GM21447 (cell line): ENCODE measurements at regions not wholly inside any gene's neighbourhood (a gene's known extent, or its start where the extent isn't known, plus 50 kb on each side); places are given as distances from the start of the nearest gene placed in this dataset.

ENCODE experiments used
- ATAC-seq: cut with Tn5 transposase; IDR thresholded peaks from one replicate; pipeline ENCODE4 v1.9.1; 2021; ENCODE audit not compliant: unreplicated experiment

DNA sequence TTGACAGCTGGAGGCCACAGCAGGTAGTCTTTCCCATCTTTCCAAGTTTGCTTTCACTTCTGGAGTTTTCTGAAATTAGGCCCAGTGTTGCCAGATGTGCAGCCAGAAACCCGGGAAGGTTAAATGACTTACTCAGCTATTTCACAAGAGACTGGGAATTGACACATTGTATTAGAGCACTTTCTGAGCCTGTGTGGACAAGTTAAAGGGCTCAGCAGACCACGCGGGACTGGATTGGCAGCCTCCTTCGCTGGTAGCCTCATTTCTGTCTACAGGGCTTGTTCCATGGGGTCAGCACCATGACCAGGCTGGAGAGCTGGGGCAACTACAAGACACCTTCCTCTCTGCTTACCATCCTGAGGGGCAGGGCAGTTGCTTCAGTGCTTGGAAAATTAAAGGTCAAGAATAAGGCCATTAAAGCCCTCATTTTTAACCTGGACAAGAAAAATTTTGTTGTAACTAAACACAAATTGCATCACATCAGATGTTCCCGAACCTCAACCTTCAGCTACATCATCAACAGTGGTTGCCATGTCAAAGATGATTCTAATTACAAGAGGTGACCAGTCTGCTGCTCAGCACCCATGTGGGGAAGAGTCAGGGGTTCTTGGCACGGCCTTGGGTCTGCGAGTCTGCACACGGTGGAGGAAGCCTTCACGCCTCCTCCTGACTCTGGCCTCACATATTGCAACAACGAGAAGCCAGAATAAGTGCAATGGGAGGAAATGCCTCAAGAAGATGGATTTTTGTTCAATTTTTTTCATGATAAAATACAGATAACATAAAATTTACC lies 279.5 kb upstream of the RAB6C start:
- ATAC-seq: no peak

DNA sequence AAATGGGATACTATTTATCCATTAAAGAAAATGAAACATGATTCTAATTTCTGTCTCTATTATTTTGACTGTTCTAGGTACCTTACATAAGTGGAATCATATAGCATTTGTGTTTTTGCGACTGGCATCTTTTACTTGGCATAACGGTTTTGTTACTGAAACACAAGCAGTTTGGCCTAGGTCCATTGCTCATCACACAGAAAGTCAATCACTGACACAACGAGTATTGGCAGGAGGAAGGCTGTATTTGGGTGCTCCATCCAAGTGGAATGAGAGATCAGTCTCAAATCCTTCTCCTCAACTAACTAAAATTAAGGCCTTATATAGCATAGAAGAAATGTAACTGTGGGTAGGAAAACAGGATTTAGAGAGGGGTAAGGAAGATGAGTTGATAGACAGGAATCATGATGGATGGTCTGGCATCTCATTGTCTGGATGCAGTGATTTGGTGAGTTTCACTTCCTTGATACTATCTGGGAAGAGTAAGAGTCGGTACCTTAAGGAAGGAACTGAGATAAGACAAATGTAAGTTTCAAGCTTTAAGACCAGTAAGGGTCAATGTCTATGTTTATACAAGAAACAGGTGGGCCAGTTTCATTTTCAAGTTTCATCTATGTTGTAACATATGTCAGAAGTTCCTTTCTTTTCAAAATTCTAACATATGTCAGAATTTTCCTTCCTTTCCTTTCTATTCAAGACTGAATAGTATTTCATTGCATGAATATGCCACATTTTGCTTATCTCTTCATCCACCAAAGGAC lies 276.9 kb upstream of the RAB6C start:
- no peak for ATAC-seq

DNA sequence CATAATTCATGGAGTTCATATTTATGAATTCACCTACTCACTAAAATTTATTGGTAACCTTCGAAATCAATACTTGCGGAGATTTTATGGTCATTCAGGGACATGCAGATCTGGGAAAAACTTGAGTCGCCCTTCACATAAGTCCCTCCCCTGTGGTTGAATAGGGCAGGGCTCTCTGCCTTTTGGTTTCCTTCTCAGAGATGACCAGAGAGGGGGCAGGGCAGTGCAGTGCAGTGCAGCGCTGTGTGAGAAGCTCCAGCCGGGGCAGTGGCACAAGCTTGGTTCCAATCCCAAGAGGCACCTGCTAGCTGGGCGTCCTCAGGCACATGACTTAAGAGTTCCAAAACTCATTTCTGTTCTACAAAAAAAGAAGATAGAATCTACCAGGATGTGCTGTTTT lies 274.4 kb upstream of the RAB6C start:
- no peak for ATAC-seq

DNA sequence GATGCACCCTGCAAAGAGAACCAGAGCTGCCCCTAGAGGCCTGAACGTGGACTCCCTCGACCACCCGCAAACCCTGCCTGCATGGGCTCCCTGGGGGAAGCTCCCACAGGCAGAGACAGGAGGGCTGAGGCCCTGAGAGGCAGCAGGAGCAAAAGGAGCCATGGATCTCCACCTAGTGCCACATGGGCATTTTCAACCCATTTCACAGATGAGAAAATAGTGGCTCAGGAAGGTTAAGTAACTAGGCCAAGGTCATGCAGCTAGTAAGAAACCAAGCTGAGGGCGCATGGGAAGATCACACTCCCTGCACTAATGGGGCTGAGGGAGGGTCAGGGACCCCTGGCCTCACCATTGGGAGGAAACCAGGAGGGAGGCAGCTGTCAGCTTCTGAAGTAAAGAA lies 271.7 kb upstream of the RAB6C start:
- ATAC-seq: no peak

DNA sequence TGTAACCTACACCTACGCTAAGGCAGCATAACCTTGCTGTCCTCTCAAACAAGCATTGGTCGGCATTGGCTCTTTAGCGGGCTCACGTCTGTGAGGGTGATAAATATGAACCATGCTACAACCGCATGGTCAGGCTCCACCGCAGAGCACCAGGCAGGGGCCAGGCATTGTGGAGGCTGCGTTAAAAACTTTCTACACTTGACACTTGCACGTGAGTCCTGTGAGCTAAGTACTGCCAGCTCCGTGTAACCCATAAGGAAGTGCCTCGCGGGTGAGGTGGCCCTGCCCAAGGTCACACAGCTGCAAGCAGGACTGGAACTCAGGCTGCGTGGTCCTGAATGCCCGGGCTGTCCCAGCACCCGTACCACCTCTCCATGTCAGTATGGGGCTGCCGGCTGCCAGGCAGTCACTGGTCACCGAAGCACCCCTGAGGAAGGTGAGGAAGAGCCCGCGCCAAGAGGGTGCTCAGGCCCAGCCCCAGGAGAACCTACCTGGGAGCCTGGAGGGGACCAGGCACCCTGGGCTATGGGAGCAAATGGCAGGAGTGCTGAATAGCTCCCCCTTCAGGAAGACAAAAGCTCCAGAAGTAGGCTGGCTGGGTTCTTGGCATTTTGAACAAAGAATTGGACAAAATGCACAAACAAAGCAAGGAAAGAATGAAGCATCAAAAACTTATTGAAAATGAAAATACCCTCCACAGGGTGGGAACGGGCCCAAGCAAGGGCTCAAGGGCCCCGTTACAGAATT lies 271.1 kb upstream of the RAB6C start:
- no peak for ATAC-seq

DNA sequence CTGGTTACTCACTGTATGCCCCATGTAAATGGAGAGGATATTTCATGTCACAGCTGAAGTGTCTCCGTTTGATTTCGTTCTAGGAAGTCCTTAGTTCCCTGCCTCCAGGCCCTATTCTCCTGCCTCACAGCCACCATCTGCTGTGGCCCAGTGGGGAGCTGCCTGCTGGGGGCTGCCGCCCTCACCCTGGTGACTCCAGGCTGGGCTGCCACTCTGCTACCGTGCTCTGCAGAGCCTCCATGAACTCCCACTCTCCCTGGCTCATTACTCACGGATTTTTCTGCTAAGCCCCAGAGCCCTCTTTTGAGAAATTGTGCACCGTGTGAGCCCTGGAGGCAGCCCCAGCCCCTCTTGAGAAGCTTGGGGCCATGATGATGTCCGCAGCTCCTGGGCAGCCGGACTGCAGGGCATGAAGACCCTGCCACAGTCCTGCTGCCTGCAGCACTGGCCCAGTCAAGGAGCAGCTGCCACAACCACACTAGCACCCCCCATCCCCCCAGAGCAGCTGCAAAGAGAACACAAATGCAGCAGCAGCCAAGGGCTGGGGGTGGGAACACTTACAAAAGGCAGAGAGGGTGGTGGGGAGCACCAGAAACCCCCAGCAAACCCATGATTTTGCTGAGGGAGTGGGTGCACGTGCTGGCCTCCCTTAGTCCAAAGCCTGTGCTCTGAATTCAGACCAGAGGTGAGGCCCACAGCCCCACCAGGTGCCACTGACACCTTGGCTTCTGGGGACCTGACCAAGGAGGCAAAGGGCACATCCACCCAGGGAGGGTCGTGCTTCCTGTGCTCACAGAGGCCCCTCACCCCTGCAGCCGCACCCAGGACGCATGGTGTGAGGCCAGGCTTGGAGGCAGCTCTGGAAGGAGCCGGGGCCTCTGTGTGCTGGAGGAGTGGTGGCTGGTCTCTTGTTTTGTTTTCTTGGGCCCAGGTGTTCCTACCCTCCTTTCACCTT lies 270.2 kb upstream of the RAB6C start:
- ATAC-seq: no peak

DNA sequence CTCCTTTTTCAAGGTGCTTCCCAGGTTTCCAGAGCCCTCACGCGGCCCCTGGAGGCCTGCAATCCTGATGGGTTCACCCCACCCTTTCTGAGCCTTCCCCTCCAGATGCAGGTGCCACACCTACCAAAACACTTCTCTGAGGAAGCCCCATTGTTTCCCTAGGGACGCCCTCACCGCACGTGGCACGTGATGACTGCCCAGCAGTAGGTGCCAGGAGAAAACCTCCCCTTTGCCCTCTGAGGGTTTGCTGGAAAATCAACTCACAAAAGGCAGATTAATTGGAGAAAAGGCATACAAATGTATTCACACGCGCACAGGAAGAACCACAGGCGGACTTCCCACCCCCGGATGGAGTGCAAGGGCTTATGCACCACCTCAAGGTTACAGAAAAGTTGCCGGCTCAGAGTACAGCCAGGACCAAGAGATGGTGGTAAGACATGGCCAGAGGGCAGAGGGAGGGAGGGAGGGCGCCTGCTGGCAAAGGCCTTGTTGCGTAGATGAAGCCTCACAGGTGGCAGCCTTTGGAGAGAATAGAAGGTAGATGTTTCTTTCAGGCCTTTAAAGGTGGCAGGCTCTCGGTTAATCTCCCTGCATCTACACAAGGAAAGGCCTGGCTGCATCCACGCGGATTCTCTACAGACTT lies 269.4 kb upstream of the RAB6C start:
- ATAC-seq: no peak

DNA sequence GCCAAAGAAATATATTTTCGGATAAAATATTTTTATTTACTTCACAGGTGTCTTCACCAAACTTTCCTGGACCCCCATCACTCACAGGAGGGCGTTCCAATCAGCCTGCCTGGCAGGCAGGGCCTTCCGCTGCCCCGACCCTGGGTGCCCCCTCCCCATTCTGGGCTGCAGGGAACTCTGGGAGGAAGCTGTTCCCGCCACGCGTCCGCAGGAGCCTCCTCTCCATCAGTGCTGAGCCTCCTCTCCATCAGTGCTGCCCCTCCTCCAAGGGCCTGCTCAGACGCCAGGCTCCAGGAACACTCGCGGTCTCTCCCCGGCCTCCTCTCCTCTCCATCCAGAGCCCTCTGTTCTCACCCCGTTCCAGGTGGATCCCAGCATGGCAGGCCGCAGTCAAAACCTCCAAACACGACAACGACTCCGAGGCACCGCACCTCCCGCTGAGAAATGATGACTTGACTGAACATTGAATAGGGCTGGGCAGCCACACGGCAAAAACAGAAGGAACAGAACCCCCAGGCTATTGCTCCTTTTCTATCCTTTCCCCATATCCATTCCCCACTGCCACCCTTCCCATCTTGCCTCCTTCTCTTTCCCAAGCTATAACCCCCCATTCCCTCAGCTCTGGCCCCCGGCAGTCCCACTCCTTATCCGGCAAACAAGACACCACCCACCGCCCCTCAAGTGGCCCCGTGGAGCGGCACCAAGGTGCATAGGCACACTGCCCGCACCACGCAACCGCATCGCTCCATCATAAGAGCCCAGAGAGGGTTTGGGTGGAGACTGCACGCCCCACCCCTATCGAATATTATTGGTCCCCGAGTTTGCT lies 268.6 kb upstream of the RAB6C start:
- no peak for ATAC-seq

DNA sequence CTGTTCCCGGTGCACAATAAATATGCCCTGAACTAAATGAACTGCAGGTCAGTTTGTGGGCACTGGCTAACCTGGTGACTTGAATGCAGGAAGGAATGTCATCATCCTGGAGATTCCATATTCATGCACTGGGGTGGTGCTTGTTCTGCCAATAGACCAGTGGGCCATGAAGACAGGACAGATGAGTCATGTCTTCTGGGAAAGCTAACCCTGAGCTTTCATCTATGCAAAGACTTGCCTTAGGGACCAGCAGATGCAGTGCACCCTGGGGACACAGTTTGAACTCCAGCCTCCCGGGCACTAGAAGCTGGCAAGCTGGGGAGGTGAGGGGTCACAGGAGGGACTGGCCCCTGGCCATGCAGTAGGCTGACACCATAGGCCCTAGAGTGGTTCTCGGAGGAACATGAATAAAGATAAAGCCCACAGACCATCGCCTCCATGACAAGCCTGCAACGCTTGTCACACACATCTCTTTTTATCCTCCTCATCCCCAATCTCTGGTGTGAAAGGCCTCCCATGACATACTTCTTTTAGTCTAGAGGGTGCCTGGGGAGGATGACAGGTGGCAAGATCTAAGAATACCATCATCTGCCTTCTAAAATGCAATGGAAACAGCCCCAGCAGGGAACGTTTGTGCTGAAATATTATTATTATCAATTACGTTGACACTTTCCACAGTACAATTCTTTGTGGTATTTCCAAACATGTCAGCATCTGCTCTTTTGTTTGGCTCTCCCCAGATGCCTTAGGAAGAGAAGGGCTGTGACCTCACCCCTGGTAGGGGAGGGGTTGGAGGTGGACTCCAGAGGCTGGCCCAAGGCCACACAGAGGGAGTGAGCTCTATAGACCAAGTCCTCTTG lies 267.4 kb upstream of the RAB6C start:
- no peak for ATAC-seq

DNA sequence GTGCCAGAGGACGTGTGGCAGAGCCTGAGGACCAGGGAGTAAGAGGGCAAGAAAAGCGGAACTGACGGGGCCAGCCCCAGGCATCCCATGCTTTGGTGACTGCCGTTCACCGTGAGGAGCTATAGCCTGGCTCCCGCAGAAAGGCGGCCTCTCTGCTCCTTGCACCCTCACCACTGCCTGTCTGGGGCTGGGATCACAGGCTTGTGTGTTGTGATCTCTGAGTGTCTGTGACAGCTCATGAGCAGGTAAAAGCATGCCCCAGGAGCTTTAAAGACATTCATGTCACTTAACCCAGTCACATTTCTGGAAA lies 266.8 kb upstream of the RAB6C start:
- ATAC-seq: no peak

DNA sequence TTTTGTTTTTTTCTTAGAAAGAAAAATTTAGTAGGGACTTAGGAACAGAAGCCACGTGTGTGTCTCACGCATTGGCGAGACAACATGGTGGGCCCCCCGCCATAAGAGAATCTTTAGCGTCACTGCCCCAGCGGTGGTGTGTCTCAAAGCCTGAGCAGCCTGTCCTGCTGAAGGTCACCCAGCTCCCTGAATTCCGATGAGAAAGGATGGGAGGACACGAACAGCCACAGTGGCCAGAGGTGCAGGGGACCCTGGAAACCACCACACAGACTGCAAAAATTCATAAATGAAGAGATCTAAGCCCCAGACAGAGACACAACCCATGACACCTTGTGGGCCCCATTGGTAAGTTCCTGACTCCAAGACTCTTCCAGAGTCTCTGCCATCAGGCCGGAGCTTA lies 266.1 kb upstream of the RAB6C start:
- no peak for ATAC-seq

DNA sequence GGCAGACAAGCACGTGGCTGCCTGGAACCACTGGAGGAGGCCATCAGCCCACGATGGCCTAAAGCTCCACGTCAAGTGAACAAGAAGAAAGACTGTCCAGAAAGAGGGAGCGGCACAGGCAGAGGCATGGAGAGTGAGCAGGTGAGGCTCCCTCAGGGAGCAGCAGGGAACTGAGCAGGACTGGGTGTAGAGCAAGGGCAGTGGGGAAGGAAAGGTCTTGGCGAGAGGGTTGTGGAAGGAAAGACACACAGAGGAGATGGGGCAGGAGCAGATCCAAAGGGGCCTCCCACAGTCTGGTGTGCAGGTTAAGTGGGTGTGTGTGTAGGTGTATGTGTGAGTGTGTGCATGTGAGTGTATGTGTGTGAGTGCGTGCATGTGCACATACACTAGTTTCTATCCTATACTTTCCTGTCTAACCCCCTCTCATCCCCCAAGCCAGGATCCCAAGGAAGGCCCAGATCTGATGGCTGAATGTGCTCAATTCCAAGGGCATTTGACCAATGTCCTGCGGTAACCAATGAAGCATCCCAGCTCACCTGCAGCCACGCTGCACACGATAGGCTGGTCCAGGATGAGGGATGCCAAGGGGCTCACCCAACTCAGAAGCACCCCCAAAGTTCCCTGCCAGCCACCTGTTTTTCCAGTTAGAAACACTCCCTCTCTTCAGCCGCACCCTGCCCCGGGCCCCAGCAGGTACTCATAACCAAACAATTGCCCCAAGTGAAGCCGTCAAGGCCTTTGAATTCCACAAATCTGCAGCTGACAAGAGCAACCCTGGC lies 262.5 kb upstream of the RAB6C start:
- no peak for ATAC-seq

DNA sequence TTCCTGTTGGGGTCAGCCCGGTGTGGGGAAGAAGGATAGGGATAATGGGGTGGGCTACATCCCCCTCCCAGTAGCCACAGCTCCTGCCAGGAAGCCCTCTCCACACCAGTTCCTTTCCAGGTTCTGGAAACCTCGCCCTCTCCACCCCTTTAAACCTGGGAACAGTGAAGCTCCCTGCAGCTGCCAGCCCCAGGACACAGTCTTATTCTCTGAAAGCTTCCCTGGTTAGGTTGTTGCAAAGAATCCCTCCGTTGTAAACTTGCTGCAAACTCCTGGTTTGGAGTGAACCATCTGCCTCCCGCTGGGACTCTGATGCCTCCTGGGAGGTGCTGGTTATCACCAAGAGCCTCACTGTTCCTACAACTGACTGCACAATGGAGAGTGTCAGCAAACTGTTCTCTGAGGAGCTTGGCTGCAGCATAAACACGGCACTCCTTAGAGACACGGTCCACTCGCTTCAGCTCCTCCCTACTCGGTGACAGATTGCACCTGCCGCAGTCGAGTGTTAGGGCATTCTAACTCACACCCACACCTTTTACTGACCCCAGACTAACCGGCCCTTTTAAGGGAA lies 261.8 kb upstream of the RAB6C start:
- no peak for ATAC-seq

DNA sequence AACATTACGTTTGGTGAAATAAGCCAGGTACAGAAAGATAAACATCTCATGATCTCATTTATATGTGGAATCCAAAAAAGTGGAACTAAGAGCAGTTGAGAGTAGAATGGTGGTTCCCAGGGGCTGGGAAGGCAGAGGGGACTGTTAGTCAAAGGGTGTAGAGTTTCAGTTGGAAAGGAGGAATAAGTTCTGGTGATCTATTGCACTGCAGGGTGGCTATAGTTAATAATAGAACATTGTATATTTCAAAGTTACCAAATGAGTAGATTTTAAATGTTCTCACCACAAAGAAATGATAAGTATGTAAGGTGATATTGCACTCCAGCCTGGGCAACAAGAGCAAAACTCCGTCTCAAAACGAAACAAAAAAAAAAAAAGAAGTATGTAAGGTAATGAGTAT lies 260.1 kb upstream of the RAB6C start:
- ATAC-seq: no peak

DNA sequence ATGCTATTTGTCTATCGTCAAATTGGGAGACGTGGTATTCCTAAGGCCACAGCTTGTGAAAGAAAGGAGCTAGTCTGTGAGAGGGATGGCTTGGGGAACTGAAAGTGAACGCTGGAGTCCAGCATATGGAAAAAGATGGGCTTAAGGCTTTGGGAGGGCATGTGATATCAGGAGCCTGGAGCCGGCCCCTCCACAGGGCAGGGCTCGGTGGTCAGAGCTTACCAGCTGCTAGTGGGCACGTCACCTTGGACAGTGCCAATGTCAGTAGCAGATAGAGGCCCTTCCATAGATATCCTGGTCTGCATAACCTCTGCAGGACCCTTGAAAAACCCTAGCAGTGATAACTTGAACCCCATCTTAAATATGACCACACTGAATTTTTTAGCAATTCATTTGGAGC lies 259.1 kb upstream of the RAB6C start:
- ATAC-seq: no peak

DNA sequence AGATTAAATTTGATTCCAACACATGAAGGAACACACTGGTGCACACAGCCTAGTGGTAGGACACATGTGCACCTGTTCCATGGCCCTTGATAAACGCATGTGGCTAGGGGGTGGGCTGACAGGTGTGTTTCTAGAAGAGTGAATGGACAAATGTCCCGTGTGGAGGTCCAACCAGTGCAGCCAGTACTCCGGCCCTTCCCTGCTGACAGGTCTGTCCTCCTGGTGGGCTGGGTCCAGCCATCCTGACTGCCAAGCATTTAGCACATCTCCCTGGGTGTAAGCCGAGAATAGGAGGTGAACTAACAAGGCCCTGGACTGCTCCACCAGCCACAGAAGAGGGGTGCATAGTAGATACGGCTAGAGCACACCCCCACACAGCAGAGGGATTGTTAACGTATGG lies 258.7 kb upstream of the RAB6C start:
- ATAC-seq: no peak

DNA sequence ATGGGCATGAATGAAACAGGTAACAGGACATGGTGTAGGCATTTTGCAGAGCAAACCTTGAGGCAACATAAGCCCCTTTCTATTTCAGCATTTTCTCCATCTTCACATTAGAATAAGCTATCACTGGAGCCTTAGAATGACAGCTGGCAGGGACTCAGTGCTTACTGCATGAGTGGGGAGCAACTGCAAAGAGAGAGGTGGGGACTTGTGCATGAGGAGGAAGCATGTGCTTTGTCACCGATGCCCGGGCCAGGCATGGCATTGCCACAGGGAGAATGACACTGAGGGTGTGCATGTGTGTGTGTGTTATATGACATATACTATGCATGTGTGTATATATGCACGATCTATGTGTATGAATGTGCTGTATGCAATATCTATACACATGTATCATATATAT lies 258.2 kb upstream of the RAB6C start:
- no peak for ATAC-seq

DNA sequence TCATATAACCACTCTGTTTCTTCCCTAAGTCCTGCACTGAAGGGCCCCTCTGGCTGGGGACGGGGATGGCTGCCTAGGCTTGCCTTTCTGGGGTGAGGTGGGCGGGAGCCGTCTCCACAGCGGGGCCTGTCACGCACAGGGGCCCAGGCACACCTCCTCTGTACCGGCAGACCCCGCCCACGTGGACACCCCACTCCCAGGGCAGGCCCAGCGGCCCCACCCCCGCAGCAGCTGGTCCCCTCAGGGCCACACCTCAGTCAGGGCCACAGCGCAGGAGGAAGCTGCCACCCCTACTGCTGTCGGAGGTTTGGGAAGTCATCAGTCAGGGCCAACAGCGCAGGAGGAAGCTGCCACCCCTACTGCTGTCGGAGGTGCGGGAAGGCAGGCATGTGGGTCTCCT lies 257.6 kb upstream of the RAB6C start:
- ATAC-seq: no peak
